ES-I3 (cell line): ENCODE measurements at regions not wholly inside any gene's neighbourhood (a gene's known extent, or its start where the extent isn't known, plus 50 kb on each side); places are given as distances from the start of the nearest gene placed in this dataset.
"Not testable (repeated sequence)": the region's sequence is repeated elsewhere in the genome, so short reads cannot be mapped to it uniquely, and the experiment has no call there.

Source experiments
- H3K36me3 ChIP-seq: 2 replicates; pipeline ENCODE4 v1.6.1; 2013; ENCODE audit warnings: mild to moderate bottlenecking, low read length, control low read depth, moderate library complexity; ENCODE audit not compliant: insufficient read depth
- H3K4me1 ChIP-seq: 2 replicates; pipeline ENCODE4 v1.6.1; 2013; ENCODE audit warnings: mild to moderate bottlenecking, control low read depth, low read length; ENCODE audit not compliant: insufficient read depth
- H3K9ac ChIP-seq: 2 replicates; pipeline ENCODE4 v1.6.1; 2013; ENCODE audit warnings: low read depth, mild to moderate bottlenecking, low read length, moderate library complexity
- H3K9me3 ChIP-seq: 2 replicates; pipeline ENCODE4 v1.6.1; 2013; ENCODE audit warnings: mild to moderate bottlenecking, low read length, moderate library complexity; ENCODE audit not compliant: control insufficient read depth, insufficient read depth

DNA sequence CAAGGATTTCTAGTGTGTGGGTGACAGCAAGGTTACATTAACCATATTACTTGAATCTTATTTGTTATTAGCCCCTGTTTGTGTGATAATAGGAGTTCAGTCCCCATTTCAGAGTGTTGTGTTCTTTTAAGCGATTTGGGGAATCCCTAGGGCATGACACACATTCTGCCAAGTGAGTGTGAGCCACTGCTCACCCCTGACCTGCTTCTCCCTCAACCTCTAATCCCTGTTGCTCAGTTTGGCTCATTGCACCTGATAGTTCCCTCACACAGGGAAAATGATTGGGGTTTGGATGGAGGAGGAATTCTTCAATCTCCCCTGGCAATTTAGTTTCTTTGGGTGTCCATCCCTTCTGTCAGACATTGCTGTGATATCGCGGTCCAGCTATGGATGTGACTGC lies 149.2 kb downstream of the DMRTA1 start:
- H3K36me3 ChIP-seq = no peaks in the 10 kb centered on the region
- H3K9me3 ChIP-seq = no peaks in the 10 kb centered on the region; the same call in 1 of the 2 replicates
- H3K9ac ChIP-seq = no peak overlapping the region
- peaks cover 9% of the 10 kb centered on the region; the same call in 1 of the 2 replicates for H3K4me1 ChIP-seq

DNA sequence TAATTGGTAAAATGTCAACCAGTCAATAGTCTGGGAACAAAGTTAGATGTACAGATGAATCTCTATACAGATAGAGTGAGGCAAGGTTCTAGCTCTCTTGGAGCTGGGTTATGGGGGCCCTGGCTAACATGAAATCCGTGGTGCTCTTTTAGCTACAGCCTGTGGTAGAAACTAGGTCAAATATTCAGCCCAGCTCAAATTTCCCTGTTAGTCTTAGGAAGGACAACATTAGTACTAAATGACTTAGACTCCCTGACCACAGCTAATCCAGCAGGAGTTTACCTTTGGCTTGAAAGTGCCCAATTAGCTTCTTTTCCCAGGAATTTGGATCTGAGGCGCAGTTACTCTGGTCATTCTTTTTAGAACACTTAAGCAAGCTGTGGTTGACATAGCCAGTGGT lies 170.5 kb downstream of the DMRTA1 start:
- H3K9me3 ChIP-seq = no peaks in the 10 kb centered on the region
- H3K4me1 ChIP-seq = no peaks in the 10 kb centered on the region
- H3K9ac ChIP-seq = no peak overlapping the region
- H3K36me3 ChIP-seq = no peaks in the 10 kb centered on the region

DNA sequence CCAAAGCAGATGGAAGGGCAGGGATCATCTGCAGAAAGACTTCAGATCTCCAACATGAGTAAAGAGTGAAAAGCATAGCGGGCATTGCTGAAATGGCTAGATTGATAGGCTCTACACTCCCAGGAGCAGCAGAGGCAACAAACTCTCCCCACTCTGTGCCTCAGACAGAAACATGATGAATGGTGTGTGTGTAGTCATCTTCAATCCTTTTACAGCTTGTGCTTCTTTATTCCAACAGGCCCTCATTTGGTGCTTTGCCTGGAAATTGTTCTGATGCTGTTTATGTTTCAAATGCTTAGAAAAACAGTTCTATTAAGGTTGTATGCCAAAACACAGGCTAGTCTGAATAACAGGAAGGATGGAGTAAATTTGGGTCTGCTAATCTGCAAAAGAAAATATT lies 176.2 kb downstream of the DMRTA1 start:
- Histone ChIP-seq H3K36me3 (no peaks in the 10 kb centered on the region), H3K9me3 (no peaks in the 10 kb centered on the region), H3K9ac (no peak overlapping the region), H3K4me1 (no peaks in the 10 kb centered on the region)

DNA sequence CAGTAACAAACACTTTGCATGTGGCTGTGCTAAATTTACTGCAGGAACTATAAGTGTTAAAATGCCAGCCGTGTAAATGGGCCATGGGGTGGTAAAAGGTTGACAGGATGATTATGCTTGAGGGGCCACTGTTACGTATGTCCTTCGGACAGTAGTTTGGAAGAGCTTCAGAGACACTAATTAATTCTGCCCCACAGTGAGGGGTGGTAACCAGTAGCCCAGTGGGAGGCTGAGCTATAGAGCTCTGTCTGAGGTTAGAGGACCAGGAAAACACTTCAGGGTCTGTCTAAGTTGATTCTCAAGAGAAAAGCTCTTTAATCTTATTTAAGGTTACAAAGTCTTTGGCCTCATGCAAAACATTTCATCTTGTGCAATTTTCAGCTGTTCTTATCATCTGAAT lies 176.6 kb downstream of the DMRTA1 start:
- Histone ChIP-seq H3K9ac (no peak overlapping the region), H3K4me1 (no peaks in the 10 kb centered on the region), H3K36me3 (no peaks in the 10 kb centered on the region), H3K9me3 (no peaks in the 10 kb centered on the region; the same call in 1 of the 2 replicates)

DNA sequence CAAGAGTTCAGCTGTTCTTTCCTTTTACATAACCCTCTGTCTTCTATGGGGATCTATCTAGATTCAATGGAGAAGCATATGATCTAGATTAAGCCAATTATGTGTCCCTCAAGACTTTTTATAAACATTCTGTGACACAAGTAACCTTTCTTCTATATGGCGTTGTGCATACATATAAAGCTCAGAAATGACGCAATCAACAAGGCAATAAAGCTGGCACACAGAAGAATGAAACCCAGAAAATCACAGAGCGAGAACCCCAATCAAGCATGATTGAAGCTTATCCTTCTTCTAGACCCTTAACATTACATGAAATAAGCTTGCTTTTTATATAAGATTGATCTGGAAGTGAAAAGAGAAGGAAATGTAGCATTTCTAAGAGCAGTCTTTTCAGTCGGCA lies 178.9 kb downstream of the DMRTA1 start:
- Histone ChIP-seq H3K9me3 (no peaks in the 10 kb centered on the region; the same call in 1 of the 2 replicates), H3K4me1 (peaks cover under 1% of the 10 kb centered on the region; the same call in 1 of the 2 replicates), H3K36me3 (no peaks in the 10 kb centered on the region)

DNA sequence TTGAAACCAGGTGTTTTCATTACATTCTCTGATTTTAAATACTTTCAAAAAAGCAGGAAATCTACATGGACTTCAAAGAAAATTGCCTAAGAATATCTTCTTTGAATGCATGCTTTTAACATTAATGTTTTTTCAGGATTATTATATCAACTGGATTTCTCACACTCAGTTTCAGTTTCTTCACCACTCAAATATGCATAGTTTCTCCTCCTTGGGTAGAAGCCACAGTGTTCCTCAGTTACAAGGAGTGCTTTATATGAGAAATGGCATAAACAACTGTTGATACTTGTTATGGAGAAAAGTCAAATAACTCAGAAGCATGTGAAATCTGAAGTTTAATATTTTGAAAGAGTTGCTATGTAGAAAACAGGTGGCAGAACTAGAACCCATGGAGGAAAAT lies 196.9 kb downstream of the DMRTA1 start:
- Histone ChIP-seq H3K36me3 (no peaks in the 10 kb centered on the region), H3K9ac (no peak overlapping the region), H3K9me3 (no peaks in the 10 kb centered on the region), H3K4me1 (no peaks in the 10 kb centered on the region)

More for the DNA sequence above, 178.9 kb downstream of the DMRTA1 start:
- no peak overlapping the region for H3K9ac ChIP-seq

DNA sequence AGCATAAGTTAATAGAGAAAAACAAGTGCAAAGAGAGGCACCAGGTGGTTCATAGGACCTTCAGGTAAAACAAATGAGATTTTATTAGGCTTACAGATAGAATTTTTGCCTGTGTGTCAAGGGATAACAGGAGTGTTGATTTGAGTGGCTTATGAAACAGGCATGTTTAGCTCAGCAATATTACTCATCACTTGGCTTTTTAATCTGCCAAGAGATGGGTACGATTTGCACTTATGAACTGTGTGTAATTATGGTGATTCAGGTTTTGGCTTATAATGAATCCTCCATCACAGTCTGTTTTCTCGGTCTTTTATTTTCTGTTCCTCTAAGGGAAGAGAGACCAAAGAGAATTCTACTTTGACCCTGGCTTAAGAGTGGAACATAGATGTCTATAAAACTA lies 199.3 kb downstream of the DMRTA1 start:
- H3K9ac ChIP-seq = no peak overlapping the region
- no peaks in the 10 kb centered on the region for H3K9me3 ChIP-seq
- no peaks in the 10 kb centered on the region for H3K36me3 ChIP-seq
- H3K4me1 ChIP-seq = no peaks in the 10 kb centered on the region

DNA sequence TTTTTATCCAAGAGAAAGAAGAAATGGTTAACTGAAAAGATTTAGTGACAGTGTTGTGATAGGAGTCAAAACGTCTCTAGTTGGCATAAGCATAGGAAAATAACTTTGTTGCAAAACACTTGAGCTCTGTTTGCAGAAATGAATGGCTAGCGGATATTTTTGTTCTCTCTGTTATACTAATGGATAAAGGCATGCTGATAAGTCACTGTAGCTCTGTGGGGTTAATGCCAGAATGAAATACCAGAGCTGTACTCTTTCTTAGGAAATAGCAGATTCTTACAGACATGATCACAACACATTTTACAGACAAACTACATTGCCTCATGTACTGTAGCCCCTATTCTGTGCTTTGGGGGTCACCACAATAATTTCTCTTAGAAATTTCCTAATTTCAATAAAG lies 202.8 kb downstream of the DMRTA1 start:
- Histone ChIP-seq H3K4me1 (no peaks in the 10 kb centered on the region), H3K9ac (no peak overlapping the region), H3K9me3 (no peaks in the 10 kb centered on the region), H3K36me3 (no peaks in the 10 kb centered on the region)

DNA sequence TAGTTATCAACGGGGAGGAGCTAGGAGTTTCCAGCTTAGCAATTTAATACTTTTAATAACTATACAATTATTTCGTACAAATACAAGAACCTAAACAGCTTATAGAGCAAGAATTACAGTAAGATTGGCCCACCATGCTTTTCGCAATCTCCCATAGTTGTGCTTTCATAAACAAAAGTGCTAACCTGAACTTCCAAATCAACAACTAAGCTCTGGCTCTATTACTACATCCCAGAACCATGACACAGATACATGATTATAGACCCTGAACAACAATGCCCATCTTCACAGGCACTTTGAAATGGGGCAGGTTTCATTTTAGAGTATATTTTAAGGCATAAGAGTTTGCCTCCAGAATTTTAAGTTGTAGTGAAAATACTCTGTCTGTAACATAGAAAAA lies 203.5 kb downstream of the DMRTA1 start:
- H3K9ac ChIP-seq = no peak overlapping the region
- no peaks in the 10 kb centered on the region for H3K36me3 ChIP-seq
- no peaks in the 10 kb centered on the region for H3K4me1 ChIP-seq
- no peaks in the 10 kb centered on the region for H3K9me3 ChIP-seq

DNA sequence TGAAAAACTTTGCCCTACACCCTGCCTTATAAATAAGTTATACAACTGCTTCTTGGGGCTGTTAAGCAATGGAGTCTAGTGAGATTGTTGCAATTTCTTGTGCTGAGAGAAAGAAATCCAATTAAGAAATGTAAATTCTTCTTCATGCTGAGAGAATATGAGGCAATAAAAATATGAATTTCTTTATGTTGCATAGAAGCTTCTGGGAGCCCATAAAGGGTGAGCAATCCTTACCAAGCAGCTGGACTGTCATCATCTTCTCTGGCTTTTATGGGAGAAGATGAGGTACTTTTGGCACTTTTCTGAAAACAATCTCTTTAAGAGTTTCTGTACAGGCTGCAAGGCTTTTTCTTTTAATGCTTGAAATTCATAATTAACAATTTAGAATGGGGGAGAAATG lies 204.3 kb downstream of the DMRTA1 start:
- no peaks in the 10 kb centered on the region for H3K9me3 ChIP-seq
- no peaks in the 10 kb centered on the region for H3K4me1 ChIP-seq
- H3K36me3 ChIP-seq = no peaks in the 10 kb centered on the region

DNA sequence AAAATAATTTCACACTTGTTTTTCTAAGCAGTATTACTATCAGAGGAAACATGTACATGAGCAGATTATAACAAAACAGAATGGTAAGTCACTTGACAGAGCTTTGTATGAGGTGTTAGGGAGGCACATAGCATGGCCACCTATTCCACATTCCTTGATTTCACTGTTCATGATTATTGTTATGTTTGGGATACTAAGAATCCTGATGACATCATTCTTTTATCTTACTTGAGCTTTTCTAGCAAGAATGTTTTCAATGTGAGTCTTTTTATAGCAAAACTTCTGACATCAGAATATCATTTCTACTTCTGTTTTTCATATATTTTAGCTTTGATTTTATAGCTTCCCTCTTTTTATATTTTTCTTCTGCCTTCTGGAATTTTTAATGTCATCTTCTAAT lies 208.2 kb downstream of the DMRTA1 start:
- H3K9ac ChIP-seq = no peak overlapping the region
- no peaks in the 10 kb centered on the region for H3K9me3 ChIP-seq
- H3K36me3 ChIP-seq = no peaks in the 10 kb centered on the region
- H3K4me1 ChIP-seq = peaks cover 13% of the 10 kb centered on the region; the same call in 1 of the 2 replicates

More for the DNA sequence above, 204.3 kb downstream of the DMRTA1 start:
- no peak overlapping the region for H3K9ac ChIP-seq

DNA sequence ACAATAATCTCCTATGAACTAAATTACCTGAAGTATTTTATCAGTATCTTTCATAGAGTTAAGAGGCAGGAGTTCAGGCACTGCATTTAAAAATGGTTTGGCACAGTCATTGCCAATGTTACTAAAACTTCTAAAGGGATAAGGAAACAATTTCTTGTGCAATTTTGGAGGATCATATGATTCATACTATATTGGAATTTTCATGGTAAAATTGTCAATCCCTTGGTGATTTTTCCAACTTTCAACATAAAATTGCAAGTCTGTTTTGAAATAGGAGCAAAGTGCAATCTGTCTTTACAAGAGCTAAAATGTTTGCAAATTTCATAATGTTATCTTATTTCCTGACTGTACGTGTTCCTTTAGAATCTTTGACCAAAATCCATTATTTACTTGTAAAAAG lies 211.1 kb downstream of the DMRTA1 start:
- Histone ChIP-seq H3K4me1 (peaks cover 13% of the 10 kb centered on the region; the same call in 1 of the 2 replicates), H3K9ac (no peak overlapping the region; the same call in 1 of the 2 replicates), H3K9me3 (no peaks in the 10 kb centered on the region), H3K36me3 (no peaks in the 10 kb centered on the region)

DNA sequence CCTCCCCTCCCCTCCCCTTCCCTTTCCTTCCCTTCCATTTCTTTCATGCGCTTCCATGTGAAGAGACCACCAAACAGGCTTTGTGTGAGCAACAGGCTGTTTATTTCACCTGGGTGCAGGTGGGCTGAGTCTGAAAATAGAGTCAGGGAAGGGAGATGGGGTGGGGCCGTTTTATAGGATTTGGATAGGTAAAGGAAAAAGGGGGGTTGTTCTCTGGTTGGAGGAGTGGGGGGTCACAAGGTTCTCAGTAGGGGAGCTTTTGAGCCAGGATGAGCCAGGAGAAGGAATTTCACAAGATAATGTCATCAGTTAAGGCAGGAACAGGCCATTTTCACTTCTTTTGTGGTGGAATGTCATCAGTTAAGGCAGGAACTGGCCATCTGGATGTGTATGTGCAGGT lies 211.9 kb downstream of the DMRTA1 start:
- not testable (repeated sequence) for H3K9me3 ChIP-seq, H3K36me3 ChIP-seq, H3K9ac ChIP-seq
- H3K4me1 ChIP-seq = peaks cover 13% of the 10 kb centered on the region; the same call in 1 of the 2 replicates

DNA sequence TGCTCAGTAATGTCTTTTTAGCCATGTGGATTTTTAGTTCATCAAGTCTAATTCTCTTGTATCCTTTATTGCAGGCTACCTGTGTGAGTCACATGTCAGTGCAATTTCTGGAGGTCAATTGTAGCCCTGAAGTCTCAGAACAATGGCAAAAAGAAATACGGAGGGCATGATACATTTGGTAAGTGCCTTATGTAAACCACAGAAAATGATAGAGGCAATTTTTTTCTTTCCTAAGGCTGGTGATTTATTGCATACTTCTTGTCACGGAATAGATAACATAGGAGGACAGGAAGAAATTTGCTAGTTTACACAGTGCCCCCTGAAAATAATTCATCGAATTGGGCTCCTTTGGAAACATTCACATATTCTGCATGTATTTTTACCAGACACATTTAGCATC lies 235.9 kb downstream of the DMRTA1 start:
- Histone ChIP-seq H3K9ac (no peak overlapping the region), H3K36me3 (no peaks in the 10 kb centered on the region), H3K9me3 (no peaks in the 10 kb centered on the region), H3K4me1 (peaks cover 7% of the 10 kb centered on the region; the same call in 1 of the 2 replicates)

DNA sequence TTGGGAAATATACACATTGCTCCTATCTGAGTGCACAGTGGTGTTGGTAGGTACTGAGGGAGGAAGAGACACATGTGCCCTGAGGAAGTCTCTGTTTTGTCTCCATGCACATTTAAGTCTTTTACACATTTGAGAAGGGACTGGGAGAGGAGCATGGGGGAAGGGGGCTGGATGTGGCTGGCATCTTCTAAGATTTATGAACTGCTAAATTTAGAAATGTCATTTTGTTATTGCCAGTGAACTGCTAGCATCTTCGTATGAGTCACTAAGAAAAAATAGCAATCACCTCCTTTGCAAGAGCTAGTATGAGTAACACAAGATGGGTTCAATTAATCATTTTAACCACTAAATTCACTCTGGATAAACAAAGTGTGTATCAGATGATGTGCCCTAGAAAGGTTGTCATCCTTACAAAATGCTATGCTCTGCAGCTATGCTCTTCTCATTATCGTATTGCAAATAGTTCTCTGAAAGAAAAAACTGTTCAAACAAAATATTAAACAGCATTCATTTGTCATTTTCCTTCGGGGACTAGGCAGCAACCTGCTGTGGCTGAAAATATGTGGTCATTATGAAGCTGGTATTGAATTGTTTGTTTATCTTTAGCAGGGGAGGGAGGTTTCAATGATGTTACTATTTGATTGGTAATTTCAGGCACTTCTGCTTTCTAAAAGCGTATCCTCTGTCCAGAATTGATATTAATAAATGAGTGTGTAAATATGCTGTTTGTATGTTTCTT lies 236.5 kb downstream of the DMRTA1 start:
- H3K36me3 ChIP-seq = no peaks in the 10 kb centered on the region
- no peaks in the 10 kb centered on the region for H3K9me3 ChIP-seq
- H3K9ac ChIP-seq = no peak overlapping the region
- H3K4me1 ChIP-seq = peaks cover 7% of the 10 kb centered on the region; the same call in 1 of the 2 replicates
